ENCODE measurements at regions not wholly inside any gene's neighbourhood (a gene's known extent, or its start where the extent isn't known, plus 50 kb on each side); places are given as distances from the start of the nearest gene placed in this dataset.

DNA sequence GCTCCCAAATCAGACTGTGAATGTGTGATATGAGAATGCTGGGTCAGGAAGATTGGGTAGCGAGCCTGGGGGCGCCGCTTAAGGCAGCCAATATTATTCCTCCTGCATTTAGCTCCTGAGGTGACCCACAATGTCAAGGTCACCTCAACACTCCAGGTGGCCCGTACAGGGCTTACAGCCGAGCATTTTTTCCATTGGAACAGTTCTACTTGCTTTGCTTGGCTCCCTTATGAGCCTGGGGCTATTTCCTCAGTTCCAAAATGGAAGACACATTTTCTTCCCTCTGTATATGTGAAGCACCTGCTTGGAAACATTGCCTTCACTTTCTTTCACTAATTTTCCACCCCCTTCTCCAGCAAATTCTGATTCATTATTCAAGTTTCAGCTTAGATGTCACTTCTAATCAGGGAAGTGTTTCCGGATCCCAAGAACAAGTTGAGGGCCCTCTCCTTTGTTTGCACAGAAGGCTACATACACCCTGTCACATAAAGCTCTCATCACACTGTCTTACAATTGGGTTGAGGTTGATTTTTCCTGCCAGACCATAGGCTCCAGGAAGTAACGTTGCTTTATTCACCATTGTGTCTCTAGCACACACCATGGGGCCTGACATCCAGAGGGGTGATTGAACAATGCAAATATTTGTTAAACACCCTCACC is 330.2 kb downstream of the PIK3R1 start:
- intact Hi-C loops (cut with DNase I): no loop called here
- WGBS, 3 donors: 69 to 81% (median 74%) methylated on average over 7 of the region's 7 CpGs
- no peak for DNase-seq
- H3K36me3 ChIP-seq (ENCODE audit: insufficient read depth in 1 of 2, low read depth in 1 of 2): no peaks in the 10 kb centered on the region
- no peaks in the 10 kb centered on the region for H3K9me3 ChIP-seq
- H3K27ac ChIP-seq: no peak overlapping the region
- no peaks in the 10 kb centered on the region for H3K4me1 ChIP-seq
- TF ChIP-seq, protein P1, sequence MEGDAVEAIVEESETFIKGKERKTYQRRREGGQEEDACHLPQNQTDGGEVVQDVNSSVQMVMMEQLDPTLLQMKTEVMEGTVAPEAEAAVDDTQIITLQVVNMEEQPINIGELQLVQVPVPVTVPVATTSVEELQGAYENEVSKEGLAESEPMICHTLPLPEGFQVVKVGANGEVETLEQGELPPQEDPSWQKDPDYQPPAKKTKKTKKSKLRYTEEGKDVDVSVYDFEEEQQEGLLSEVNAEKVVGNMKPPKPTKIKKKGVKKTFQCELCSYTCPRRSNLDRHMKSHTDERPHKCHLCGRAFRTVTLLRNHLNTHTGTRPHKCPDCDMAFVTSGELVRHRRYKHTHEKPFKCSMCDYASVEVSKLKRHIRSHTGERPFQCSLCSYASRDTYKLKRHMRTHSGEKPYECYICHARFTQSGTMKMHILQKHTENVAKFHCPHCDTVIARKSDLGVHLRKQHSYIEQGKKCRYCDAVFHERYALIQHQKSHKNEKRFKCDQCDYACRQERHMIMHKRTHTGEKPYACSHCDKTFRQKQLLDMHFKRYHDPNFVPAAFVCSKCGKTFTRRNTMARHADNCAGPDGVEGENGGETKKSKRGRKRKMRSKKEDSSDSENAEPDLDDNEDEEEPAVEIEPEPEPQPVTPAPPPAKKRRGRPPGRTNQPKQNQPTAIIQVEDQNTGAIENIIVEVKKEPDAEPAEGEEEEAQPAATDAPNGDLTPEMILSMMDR (IDR thresholded peaks at IDR 0.05): no peak
- H3K27me3 ChIP-seq (ENCODE audit: insufficient read depth in 3 of 3, low read length in 2 of 3): no peaks in the 10 kb centered on the region
- no peak for ATAC-seq
- H3K4me3 ChIP-seq: no peak overlapping the region

DNA sequence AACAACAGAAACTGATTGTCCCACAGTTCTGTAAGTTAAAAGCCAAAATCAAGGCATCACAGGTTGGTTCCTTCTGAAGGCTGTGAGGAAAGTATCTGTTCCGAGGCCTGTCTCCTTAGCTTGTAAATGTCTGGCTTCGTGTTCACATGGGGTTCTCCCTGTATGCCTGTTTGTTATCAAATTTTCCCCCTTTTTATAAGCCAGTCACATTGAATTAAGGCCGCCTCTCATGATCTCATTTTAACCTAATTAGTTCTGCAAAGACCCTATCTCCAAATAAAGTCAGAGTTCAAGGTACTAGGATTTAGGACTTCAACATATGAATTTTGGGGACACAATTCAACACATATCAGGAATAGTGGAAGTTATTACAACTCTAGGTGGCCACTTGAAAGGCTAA is 331.5 kb downstream of the PIK3R1 start:
- TF ChIP-seq, protein P1 (IDR thresholded peaks at IDR 0.05): no peak
- Histone ChIP-seq H3K9me3 (no peaks in the 10 kb centered on the region), H3K4me3 (no peak overlapping the region), H3K4me1 (no peaks in the 10 kb centered on the region), H3K27ac (no peak overlapping the region), H3K36me3 (ENCODE audit: insufficient read depth in 1 of 2, low read depth in 1 of 2) (no peaks in the 10 kb centered on the region), H3K27me3 (ENCODE audit: insufficient read depth in 3 of 3, low read length in 2 of 3) (no peaks in the 10 kb centered on the region)
- ATAC-seq: no peak
- WGBS, 3 donors: 72 to 91% (median 82%) methylated on average over 3 of the region's 3 CpGs
- no peak for DNase-seq
- intact Hi-C loops (cut with DNase I): no loop called here

DNA sequence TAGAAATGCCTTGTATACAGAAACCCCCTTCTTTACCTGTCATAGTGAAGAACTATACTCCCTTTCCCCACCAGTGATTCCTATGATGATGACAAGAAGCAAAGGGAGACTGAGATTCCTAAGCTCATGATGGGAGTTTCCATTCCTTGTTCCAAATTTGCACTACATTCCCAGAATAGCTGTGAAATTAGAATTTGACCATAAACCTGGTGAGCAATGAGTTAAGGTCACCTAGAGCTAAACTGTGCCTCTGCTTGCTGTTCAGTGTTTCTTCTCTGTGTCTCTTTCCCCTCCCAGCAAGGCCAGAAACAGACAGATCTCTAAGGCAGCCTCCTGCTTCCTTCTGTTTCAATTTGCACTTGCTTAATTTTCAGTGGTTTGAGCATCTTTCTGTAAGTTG is 332.1 kb downstream of the PIK3R1 start:
- TF ChIP-seq, protein P1 (IDR thresholded peaks at IDR 0.05): no peak
- no peak overlapping the region for H3K4me3 ChIP-seq
- H3K36me3 ChIP-seq (ENCODE audit: insufficient read depth in 1 of 2, low read depth in 1 of 2): no peaks in the 10 kb centered on the region
- H3K9me3 ChIP-seq: no peaks in the 10 kb centered on the region
- H3K27ac ChIP-seq: no peak overlapping the region
- DNase-seq: no peak
- no peak for ATAC-seq
- no peaks in the 10 kb centered on the region for H3K4me1 ChIP-seq
- no peaks in the 10 kb centered on the region for H3K27me3 ChIP-seq (ENCODE audit: insufficient read depth in 3 of 3, low read length in 2 of 3)
- intact Hi-C loops (cut with DNase I): no loop called here

DNA sequence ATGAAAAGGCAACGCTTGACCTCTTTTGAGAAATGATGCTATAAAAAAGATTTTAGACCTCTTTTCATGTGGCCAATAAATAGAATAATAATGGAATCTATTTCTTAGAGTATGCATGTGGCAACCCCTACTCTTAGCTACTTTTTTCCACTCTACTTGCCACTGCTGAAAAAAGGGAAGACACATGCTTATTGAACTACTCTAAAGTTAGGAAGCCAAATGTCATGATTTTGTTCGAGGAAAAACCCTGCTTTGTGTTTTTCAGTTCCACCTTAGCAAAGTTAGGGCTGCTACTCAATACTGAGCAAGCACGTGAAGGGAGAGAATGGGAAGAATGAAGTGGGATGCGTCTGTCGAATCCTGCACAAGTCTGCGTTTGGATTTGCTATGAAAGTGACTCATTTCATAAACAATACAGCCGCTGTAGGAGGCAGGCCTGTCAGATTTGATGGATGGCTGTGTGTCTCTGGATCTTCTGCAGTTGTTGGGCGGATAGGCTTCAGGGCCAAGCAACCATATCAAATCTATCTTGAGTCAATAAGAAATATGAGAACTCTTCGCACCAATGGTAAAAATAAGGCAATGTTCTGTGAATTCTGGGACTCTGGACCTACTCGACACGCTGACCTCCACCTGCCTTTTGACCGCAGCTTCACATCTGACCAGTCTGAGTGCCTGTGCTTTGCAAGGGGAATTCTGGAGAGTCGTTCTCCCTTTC is 333.6 kb downstream of the PIK3R1 start:
- DNase-seq (no peak), ATAC-seq (no peak)
- H3K9me3 ChIP-seq: no peaks in the 10 kb centered on the region
- H3K4me3 ChIP-seq: no peak overlapping the region
- H3K27me3 ChIP-seq (ENCODE audit: insufficient read depth in 3 of 3, low read length in 2 of 3): no peaks in the 10 kb centered on the region
- intact Hi-C loops (cut with DNase I): no loop called here
- H3K36me3 ChIP-seq (ENCODE audit: insufficient read depth in 1 of 2, low read depth in 1 of 2): no peaks in the 10 kb centered on the region
- H3K27ac ChIP-seq: no peak overlapping the region
- H3K4me1 ChIP-seq: no peaks in the 10 kb centered on the region
- TF ChIP-seq, protein P1 (IDR thresholded peaks at IDR 0.05): no peak
- WGBS, 3 donors: 74 to 85% (median 79%) methylated on average over 13 of the region's 13 CpGs

DNA sequence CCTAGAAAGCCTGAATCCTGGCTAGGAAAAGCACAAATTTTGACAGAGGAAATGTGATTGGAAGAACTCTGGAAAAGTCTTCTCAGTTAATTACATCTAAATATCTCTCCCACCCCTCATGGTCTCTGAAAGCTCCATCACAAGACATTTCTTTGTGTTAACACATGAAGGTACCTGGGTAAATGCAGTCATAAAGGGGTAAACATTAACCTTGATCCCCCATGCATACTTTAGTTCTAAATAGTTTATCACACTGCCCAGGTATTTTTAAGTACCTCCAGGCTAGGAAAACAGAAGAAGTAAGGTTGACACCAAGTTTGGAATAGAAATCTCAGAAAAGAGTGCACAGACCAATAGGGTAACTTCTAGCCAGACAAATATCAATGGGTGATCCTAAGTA is 334.5 kb downstream of the PIK3R1 start:
- Histone ChIP-seq H3K4me3 (no peak overlapping the region), H3K36me3 (ENCODE audit: insufficient read depth in 1 of 2, low read depth in 1 of 2) (no peaks in the 10 kb centered on the region), H3K9me3 (no peaks in the 10 kb centered on the region), H3K27me3 (ENCODE audit: insufficient read depth in 3 of 3, low read length in 2 of 3) (no peaks in the 10 kb centered on the region), H3K4me1 (no peaks in the 10 kb centered on the region), H3K27ac (no peak overlapping the region)
- DNase-seq: no peak
- TF ChIP-seq, protein P1 (IDR thresholded peaks at IDR 0.05): no peak
- no peak for ATAC-seq
- intact Hi-C loops (cut with DNase I): no loop called here
